Vagina (tissue), 2 donors: ENCODE measurements at regions not wholly inside any gene's neighbourhood (a gene's known extent, or its start where the extent isn't known, plus 50 kb on each side); places are given as distances from the start of the nearest gene placed in this dataset.

Experiments
- POLR2A ChIP-seq, 2 donors: fragments of 450-650 bp; IDR thresholded peaks; one replicate each; pipeline ENCODE4 v1.6.1; 2017; ENCODE audit warnings: antibody characterized with exemption in 2 of 2, mild to moderate bottlenecking in 2 of 2, moderate library complexity in 2 of 2
- TF ChIP-seq, protein P1 (sequence below), 3 experiments: fragments of 450-650 bp in 2 of 3; fragments of 200-600 bp in 1 of 3; sonication (generic) in 1 of 3; IDR thresholded peaks; one replicate each; pipeline ENCODE4 v1.5.1; 2017 to 2019; ENCODE audit warnings: antibody characterized with exemption in 3 of 3, mild to moderate bottlenecking in 2 of 3, moderate library complexity in 2 of 3

DNA sequence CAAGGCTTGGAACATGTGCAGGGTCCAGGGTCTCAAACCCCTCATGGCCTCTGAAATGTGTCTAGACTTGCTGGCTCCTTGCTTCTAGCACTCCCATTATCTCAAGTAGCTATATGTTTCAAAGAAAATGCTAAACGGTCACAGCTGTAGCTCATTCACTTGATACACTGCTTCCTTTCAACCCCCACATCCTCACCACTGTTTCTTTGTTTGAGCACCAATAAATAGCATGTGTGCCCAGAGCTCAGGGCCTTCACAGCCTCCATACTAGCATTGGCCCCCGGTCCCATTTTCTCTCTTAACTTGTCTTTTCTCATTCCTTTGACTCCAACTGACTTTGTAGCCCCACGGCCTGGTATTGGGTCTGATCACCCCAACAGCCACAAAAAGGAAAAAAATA, 801.8 kb downstream of the STIM2 start:
- TF ChIP-seq POLR2A (IDR thresholded peaks at IDR 0.05), result no peak
- TF ChIP-seq, protein P1, sequence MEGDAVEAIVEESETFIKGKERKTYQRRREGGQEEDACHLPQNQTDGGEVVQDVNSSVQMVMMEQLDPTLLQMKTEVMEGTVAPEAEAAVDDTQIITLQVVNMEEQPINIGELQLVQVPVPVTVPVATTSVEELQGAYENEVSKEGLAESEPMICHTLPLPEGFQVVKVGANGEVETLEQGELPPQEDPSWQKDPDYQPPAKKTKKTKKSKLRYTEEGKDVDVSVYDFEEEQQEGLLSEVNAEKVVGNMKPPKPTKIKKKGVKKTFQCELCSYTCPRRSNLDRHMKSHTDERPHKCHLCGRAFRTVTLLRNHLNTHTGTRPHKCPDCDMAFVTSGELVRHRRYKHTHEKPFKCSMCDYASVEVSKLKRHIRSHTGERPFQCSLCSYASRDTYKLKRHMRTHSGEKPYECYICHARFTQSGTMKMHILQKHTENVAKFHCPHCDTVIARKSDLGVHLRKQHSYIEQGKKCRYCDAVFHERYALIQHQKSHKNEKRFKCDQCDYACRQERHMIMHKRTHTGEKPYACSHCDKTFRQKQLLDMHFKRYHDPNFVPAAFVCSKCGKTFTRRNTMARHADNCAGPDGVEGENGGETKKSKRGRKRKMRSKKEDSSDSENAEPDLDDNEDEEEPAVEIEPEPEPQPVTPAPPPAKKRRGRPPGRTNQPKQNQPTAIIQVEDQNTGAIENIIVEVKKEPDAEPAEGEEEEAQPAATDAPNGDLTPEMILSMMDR (IDR thresholded peaks at IDR 0.05), result no peak
